ENCODE measurements at regions not wholly inside any gene's neighbourhood (a gene's known extent, or its start where the extent isn't known, plus 50 kb on each side); places are given as distances from the start of the nearest gene placed in this dataset.
"Not testable (repeated sequence)": the region's sequence is repeated elsewhere in the genome, so short reads cannot be mapped to it uniquely, and the experiment has no call there.

GRCh38 chr1:187996780-187997179, 1168.0 kb downstream of the PLA2G4A start:
- DNase-seq (ENCODE audit: insufficient read length, low spot score) = no peak
- TF ChIP-seq POLR2A (IDR thresholded peaks at IDR 0.05; ENCODE audit: low read depth, low read length) = no peak
- no peak for FAIRE-seq

- no peak for TF ChIP-seq POLR2A (IDR thresholded peaks at IDR 0.05; ENCODE audit: low read depth, low read length)
- no peak for DNase-seq (ENCODE audit: insufficient read length, low spot score)
- FAIRE-seq = no peak
Observed at GRCh38 chr1:187999973-188000372, 1171.2 kb downstream of the PLA2G4A start.

GRCh38 chr1:188003687-188004086, 1174.9 kb downstream of the PLA2G4A start:
- DNase-seq (ENCODE audit: insufficient read length, low spot score); FAIRE-seq: not testable (repeated sequence)

GRCh38 chr1:188004849-188005248, 1176.1 kb downstream of the PLA2G4A start:
- no peak for TF ChIP-seq POLR2A (IDR thresholded peaks at IDR 0.05; ENCODE audit: low read depth, low read length)
- DNase-seq (ENCODE audit: insufficient read length, low spot score) (no peak), FAIRE-seq (no peak)

GRCh38 chr1:188006354-188006753, 1177.6 kb downstream of the PLA2G4A start:
- no peak for DNase-seq (ENCODE audit: insufficient read length, low spot score)
- no peak for TF ChIP-seq POLR2A (IDR thresholded peaks at IDR 0.05; ENCODE audit: low read depth, low read length)
- no peak for FAIRE-seq

- DNase-seq (ENCODE audit: insufficient read length, low spot score); FAIRE-seq: not testable (repeated sequence)
Observed at GRCh38 chr1:188013222-188013849, 1184.6 kb downstream of the PLA2G4A start.

- no peak for TF ChIP-seq POLR2A (IDR thresholded peaks at IDR 0.05; ENCODE audit: low read depth, low read length)
- FAIRE-seq = no peak
Observed at GRCh38 chr1:188017921-188018320, 1189.2 kb downstream of the PLA2G4A start.

GRCh38 chr1:188022661-188023060, 1193.9 kb downstream of the PLA2G4A start:
- no peak for FAIRE-seq
- DNase-seq (ENCODE audit: insufficient read length, low spot score) = no peak
- TF ChIP-seq POLR2A (IDR thresholded peaks at IDR 0.05; ENCODE audit: low read depth, low read length) = no peak

More at GRCh38 chr1:188017921-188018320, 1189.2 kb downstream of the PLA2G4A start:
- DNase-seq (ENCODE audit: insufficient read length, low spot score) = no peak

- TF ChIP-seq POLR2A (IDR thresholded peaks at IDR 0.05; ENCODE audit: low read depth, low read length) = no peak
- FAIRE-seq (peak; percentile 41), DNase-seq (ENCODE audit: insufficient read length, low spot score) (no peak)
Observed at GRCh38 chr1:188023206-188023605, 1194.5 kb downstream of the PLA2G4A start.

- DNase-seq (ENCODE audit: insufficient read length, low spot score) = peak; percentile 15
- peak; percentile 97 for FAIRE-seq
- TF ChIP-seq POLR2A (IDR thresholded peaks at IDR 0.05; ENCODE audit: low read depth, low read length) = no peak
Observed at GRCh38 chr1:188027613-188028012, 1198.9 kb downstream of the PLA2G4A start.

GRCh38 chr1:188037572-188037971, 1208.8 kb downstream of the PLA2G4A start:
- DNase-seq (ENCODE audit: insufficient read length, low spot score); FAIRE-seq: not testable (repeated sequence)

GRCh38 chr1:188043536-188044245, 1214.9 kb downstream of the PLA2G4A start:
- no peak for FAIRE-seq
- TF ChIP-seq POLR2A (IDR thresholded peaks at IDR 0.05; ENCODE audit: low read depth, low read length) = no peak
- no peak for DNase-seq (ENCODE audit: insufficient read length, low spot score)

- DNase-seq (ENCODE audit: insufficient read length, low spot score) (no peak), FAIRE-seq (no peak)
- no peak for TF ChIP-seq POLR2A (IDR thresholded peaks at IDR 0.05; ENCODE audit: low read depth, low read length)
Observed at GRCh38 chr1:188050250-188050649, 1221.5 kb downstream of the PLA2G4A start.

GRCh38 chr1:188056011-188056410, 1227.3 kb downstream of the PLA2G4A start:
- FAIRE-seq (no peak), DNase-seq (ENCODE audit: insufficient read length, low spot score) (no peak)
- TF ChIP-seq POLR2A (IDR thresholded peaks at IDR 0.05; ENCODE audit: low read depth, low read length) = no peak

- FAIRE-seq = no peak
- TF ChIP-seq POLR2A (IDR thresholded peaks at IDR 0.05; ENCODE audit: low read depth, low read length) = no peak
- DNase-seq (ENCODE audit: insufficient read length, low spot score) = no peak
Observed at GRCh38 chr1:188058801-188059200, 1230.1 kb downstream of the PLA2G4A start.

Measured in H54 (cell line).